ENCODE measurements at regions not wholly inside any gene's neighbourhood (a gene's known extent, or its start where the extent isn't known, plus 50 kb on each side); places are given as distances from the start of the nearest gene placed in this dataset.
"Not testable (repeated sequence)": the region's sequence is repeated elsewhere in the genome, so short reads cannot be mapped to it uniquely, and the experiment has no call there.

DNA sequence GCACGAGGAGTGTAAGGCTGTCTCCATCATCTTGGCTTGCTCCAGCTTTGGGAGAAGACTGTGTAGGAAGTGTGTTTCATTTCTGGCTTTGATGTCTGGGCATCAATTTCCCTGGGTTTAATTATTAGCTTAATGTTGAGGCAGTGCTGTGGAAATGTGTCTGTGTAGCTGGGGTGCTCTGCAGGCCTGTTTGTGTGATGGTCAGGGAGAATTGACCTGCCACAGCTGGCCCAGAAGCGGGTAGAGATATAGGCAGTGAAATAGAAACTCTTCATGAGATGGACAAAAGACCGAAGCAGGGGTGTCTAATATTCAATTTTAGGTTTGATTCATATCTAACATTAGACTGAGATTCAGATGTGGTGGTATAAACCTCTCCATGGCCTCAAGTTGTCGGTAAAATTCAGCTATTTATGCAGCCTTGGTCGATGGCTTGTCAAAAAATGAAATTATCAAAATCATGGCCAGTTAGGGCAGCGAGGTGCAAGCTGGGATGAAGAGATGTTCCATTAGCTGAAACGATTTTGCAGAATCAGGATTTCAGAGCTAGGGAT is 95.3 kb upstream of the SNX9 start:
- no peak for DNase-seq

GRCh38 chr6:157728183-157728881 is 94.7 kb upstream of the SNX9 start:
- DNase-seq, result no peak

DNA sequence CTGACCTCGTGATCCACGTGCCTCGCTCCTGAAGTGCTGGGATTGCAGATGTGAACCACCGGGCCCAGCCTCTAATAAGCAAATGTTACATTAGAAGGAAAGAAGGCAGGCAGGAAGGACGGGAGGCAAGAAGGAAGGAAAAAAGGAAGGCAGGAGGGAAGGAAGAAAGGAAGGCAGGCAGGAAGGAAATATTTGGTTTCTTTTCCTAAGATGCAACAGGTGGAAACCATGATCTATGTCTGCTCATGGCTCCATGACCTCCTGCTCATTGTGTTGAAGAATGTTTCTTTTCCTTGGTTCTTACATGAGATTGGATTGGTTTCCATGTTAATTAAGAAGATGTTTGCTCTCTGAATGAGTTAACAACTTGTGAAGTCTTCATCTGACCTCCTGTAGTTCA is 91.8 kb upstream of the SNX9 start:
- DNase-seq, result no peak

GRCh38 chr6:157732007-157732406 is 91.0 kb upstream of the SNX9 start:
- no peak for DNase-seq

DNA sequence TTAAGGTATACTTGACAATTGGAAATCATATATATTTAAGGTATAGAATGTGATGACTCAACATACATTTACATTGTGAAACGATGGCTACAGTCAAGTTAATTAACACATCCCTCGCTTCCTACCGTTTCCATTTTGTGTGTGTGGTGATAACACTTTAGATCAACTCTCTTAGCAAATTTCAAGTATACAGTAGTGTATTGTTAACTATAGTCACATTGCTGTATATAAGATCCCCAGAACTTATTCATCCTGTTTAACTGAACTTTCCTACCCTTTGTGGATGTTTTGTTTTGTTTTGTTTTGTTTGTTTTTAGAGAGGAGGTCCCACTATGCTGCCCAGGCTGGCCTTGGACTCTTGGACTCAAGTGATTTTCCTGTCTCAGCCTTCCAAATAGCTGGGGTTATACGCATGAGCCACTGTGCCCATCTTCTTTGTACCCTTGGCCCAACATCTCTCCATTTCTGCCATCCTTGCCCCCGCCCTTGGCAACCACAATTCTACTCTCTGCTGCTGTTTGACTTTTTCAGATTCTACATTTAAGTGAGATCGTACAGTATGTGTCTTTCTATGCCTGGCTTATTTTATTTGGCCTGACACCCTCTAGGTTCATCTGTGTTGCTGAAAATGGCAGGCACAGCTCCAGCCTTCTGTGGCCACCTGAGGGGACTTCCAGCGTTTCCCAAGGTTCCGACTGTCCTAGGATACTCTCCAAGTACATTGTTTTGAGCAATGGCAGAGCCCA is 90.5 kb upstream of the SNX9 start:
- no peak for DNase-seq

DNA sequence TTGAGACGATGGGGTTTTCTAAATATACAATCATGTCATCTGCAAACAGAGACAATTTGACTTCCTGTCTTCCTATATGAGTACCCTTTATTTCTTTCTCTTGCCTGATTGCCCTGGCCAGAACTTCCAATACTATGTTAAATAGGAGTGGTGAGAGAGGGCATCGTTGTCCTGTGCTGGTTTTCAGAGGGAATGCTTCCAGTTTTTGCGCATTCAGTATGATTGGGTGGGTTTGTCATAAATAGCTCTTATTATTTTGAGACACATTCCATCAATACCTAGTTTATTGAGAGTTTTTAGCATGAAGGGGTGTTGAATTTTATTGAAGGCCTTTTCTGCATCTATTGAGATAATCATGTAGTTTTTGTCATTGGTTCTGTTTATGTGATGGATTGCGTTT is 86.5 kb upstream of the SNX9 start:
- DNase-seq, result not testable (repeated sequence)

DNA sequence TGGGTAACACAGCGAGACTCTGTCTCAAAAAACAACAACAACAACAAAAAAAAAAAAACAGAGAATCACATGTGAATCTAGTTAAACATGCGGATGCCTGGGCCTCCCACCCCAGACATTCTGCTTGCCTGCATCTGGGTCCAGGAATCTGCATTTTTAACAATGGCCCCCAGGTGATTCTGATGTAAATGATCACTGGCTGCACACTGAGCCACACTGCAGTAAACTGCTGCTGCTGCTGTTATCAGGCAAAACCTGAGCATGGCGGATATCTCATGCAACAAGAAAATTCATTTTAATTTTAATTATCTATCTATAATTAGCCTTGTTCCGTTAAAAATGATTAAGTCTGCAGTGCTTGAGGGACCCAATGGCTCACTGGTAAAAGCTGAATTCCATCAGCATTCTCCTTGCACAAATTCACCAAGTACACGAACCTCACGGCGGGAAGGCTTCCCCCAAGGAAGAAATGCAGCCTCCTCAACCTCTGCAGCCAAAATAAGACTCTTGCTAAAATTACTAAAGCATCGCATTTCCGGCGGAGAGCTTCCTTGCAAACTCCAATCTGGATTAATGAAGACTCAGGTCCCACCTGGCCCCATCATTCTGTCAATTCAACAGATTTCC is 81.6 kb upstream of the SNX9 start:
- DNase-seq, result no peak

DNA sequence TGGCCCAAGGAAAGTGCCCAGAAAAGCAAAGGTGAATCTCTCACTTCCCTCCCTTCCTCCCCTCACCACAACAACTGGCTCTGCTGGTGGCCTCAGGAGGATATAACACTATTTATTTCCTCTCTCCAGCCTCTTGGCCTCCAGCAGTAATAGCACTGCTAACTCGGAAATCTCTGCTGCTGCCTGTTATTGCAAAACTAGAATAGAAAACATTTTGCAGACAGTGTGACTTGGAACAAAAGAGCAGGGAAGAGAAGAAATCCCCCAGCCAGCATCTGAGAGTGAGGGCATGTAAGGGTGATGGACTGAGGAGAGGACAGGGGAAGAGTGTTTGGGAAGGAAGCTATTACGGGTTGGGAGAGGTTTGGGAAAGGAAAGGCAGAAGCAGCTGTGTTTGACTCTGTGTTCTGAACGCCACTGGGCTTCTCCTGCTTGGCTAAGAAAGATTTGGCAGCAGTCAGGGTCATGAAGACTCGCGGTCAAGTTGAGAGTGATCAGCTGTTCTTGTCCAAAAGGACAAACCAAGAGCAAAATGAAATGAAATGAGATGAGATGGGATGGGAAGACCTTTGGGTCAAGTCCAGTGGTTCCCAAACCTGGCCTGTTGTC is 81.0 kb upstream of the SNX9 start:
- peak; percentile 82 for DNase-seq

DNA sequence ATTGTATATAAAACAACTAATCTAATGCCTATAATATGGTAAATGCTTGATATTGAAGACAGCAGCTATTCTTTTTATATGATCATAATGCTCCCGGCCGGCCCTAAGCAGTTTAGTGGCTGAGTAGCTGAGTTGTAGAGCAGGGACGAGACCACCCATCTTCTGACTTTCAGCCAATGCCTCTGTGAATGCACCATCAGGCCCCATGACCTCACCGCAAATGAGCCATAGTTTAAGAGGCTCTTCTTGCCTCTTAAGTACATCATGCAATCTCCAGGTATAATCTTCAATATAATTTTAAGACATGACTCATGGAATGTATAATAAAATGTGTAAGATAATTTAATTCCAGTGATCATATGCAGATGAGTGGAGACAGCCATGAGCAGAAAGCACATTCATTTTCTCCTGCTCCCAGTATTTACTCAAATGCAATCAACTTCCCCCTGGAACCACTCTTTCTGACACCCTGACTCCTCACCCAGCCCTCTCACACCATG is 78.9 kb upstream of the SNX9 start:
- DNase-seq, result no peak

DNA sequence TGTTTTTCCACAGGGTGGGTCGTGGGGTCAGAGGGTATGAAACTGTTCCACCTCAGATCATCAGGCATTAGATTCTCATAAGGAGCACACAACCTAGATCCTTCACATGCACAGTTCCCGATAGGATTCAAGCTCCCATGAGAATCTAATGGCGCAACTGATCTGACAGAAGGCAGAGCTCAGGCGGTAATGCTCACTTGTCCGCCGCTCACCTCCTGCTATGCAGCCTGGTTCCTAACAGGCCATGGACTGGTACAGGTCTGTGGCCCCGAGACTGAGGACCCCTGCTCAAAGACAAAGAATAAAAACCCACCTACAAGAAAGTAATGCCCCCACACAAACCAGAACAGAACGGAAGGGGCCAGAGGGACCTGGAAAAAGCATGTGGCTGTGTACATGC is 76.1 kb upstream of the SNX9 start:
- no peak for DNase-seq

DNA sequence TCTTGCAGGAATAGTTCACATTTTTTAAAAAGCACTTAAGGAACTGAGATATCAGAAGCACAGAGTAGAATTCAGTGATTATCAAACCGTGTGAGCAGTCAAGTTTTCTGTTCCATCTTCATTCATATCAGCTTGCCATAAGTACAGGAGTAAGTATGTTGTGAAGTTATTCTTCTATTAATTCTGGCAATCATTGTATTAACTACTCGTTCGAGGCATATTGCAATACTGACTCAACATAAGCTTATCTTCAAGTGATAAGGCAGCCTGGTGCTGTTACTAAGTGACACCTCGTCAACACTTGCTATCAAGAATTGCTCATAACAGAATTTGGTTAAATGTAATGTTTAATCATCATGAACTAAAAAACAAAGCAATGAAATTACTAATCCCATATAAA is 75.7 kb upstream of the SNX9 start:
- DNase-seq, result no peak

DNA sequence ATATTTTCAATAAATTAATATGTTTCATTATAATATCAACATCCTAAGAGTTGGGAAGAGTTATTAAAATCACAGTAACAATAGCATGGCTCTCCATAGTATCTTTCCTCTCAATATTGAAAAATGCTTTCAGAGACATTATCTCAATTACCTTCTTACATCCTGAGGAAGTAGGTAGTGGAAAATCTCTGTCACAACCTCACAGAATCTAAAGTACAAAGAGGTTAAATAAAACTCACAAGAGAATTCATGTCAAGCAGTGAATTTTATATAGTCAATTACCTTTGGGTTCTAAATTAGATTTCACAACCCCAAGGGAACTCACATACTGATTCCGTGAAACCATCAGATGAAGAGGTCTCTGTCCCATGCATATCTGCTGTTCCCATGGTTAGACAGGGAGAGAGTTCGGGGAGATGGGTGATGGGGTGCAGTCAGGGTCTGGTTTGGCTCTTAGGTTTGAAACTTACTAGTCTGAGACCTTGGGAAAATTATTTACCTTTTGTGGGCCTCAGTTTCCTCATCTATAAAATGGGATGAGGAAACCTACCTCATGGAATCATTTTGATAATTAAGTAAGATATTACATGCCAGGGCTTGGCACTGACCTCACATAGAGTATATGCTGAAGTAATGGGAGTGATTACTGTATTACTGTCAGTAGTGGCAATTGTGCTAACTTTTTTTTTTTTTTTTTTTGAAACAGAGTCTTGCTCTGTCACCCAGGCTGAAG is 74.0 kb upstream of the SNX9 start:
- no peak for DNase-seq

DNA sequence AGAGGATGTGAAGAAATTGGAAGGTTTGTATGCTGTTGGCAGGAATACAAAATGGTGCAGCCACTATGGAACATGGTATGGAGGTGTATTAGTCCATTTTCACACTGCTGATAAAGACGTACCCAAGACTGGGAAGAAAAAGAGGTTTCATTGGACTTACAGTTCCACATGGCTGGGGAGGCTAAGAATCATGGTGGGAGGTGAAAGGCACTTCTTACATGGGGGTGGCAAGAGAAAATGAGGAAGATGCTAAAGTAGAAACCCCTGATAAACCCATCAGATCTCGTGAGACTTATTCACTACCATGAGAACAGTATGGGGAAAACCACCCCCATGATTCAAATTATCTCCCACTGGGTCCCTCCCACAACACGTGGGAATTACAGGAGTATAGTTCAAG is 72.1 kb upstream of the SNX9 start:
- not testable (repeated sequence) for DNase-seq

DNA sequence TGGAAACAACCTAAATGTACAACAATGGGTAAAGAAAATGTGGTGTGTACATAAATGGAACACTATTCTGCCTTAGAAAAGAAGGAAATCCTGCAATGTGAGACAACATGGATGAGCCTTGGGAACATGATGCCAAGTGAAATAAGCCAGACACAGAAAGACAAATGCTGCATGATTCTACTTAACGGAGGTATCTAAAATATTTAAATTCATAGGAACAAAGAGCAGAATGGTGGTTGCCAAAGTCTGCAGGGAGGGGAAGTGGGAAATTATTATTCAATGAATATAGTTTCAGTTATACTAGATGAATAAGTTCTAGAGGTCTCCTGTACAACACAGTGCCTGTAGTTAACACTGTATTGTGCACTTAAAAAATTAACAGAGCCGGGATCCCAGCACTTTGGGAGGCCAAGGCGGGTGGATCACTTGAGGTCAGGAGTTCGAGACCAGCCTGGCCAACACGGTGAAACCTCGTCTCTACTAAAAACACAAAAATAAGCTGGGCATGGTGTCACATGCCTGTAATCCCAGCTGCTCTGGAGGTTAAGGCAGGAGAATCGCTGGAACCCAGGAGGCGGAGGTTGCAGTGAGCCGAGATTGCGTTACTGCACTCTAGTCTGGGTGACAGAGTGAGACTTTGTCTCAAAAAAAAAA is 71.4 kb upstream of the SNX9 start:
- no peak for DNase-seq

DNA sequence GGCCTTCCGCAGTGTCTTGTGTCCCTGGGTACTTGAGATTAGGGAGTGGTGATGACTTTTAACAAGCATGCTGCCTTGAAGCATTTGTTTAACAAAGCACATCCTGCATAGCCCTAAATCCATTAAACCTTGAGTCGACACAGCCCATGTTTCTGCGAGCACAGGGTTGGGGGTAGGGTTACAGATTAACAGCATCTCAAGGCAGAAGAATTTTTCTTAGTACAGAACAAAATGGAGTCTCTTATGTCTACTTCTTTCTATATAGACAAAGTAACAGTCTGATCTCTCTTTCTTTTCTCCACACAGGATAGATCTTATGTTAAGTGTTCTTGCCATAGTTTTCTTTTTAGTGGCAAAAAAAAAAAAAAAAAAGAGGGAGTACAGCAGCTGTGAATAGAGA is 70.2 kb upstream of the SNX9 start:
- not testable (repeated sequence) for DNase-seq

GRCh38 chr6:157753291-157753690 is 69.8 kb upstream of the SNX9 start:
- DNase-seq, result no peak

GRCh38 chr6:157753801-157754200 is 69.2 kb upstream of the SNX9 start:
- DNase-seq, result not testable (repeated sequence)

GRCh38 chr6:157754351-157754750 is 68.7 kb upstream of the SNX9 start:
- no peak for DNase-seq

DNA sequence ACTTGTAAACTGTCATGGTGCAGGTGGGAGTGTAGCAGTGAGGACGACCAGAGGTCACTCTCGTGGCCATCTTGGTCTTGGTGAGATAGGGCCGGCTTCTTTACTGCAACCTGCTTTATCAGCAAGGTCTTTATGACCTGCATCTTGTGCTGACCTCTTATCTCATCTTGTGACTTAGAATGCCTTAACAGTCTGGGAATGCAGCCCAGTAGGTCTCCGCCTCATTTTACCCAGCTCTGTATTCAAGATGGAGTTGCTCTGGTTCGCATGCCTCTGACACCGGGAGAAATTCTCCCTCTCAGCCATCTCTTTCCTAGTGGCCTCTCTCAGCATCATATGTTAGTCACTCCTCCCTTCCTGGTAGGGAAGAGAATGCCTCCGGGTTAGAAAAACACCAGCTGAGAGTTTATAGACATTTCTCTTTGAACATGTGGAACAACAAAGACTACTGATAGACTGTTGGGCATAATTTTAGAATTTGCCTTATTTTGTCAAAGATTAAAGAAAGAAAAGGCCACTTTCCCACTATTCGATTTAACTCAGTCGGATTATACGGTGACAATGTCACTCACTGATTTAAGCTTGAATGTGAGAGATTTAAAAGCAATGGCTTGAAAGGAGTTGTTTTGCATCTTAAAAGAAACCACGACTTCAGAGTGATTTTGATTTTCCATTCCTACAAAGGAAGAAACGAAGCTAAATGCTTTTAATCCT is 67.9 kb upstream of the SNX9 start:
- no peak for DNase-seq

DNA sequence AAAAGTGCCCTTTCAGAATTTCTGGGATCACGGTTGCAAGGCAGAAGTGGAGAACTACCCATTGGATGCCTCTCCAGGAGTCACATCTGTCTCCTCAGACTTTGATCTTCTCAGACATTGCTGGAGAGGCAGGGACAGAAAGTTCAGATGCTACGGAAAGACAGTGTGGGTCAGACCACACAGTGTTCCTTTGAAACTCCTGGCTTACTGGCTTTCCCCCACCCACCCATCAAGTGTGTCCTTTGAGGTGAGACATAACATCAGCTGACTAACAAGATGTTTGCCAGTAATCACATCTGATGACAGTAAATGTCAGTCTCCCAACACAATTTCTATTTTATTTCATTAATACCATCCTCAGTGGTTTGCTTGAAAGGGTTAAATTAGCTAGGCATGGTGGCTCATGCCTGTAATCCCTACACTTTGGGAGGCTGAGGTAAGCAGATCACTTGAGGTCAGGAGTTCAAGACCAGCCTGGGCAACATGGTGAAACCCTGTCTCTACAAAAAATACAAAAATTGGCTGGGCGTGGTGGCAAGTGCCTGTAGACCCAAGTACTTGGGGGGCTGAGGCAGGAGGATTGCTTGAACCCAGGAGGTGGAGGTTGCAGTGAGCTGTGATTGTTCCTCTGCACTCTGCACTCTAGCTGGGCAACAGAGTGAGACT is 67.2 kb upstream of the SNX9 start:
- no peak for DNase-seq

Measured in muscle of arm (tissue), 1 donor.